Calu3 (cell line): ENCODE measurements at regions not wholly inside any gene's neighbourhood (a gene's known extent, or its start where the extent isn't known, plus 50 kb on each side); places are given as distances from the start of the nearest gene placed in this dataset.
A peak's percentile ranks its signal among the peaks of the same experiment; 100 is the strongest.

Experiments
- BruUV-seq: library from RNA; stranded (reverse); fragments of 400-500 nt; replicated peaks from 2 replicates; lab custom pipeline; 2021; lab: Mats Ljungman, UMichigan
- CTCF ChIA-PET: fragments of 300-600 bp; sonication (Branson Sonifier 250); formaldehyde crosslinking; loops from one replicate; lab custom pipeline; 2022; ENCODE audit warnings: antibody characterized with exemption; lab: Charles Lee
- DNase-seq: peaks from one replicate; pipeline ENCODE4 v3.0.0; 2022
- H3K27ac Mint-ChIP-seq: one replicate; pipeline ENCODE4 v1.8.0; 2022; ENCODE audit warnings: mixed read lengths; ENCODE audit not compliant: unreplicated experiment
- H3K27me3 Mint-ChIP-seq: one replicate; pipeline ENCODE4 v1.8.0; 2022; ENCODE audit warnings: mixed read lengths; ENCODE audit not compliant: unreplicated experiment
- H3K36me3 Mint-ChIP-seq: one replicate; pipeline ENCODE4 v1.8.0; 2022; ENCODE audit warnings: mild to moderate bottlenecking, moderate library complexity, mixed read lengths; ENCODE audit not compliant: insufficient read depth, unreplicated experiment
- H3K4me1 Mint-ChIP-seq: one replicate; pipeline ENCODE4 v1.8.0; 2022; ENCODE audit warnings: mild to moderate bottlenecking, low read depth, mixed read lengths; ENCODE audit not compliant: unreplicated experiment
- H3K4me3 Mint-ChIP-seq: one replicate; pipeline ENCODE4 v1.8.0; 2022; ENCODE audit warnings: mild to moderate bottlenecking, low read depth, moderate library complexity, mixed read lengths; ENCODE audit not compliant: unreplicated experiment
- H3K9me3 Mint-ChIP-seq: one replicate; pipeline ENCODE4 v1.8.0; 2022; ENCODE audit warnings: low read depth, mixed read lengths; ENCODE audit not compliant: unreplicated experiment
- CTCF ChIP-seq: fragments of 200-600 bp; IDR thresholded peaks from one replicate; pipeline ENCODE4 v1.8.0; 2022; ENCODE audit warnings: antibody characterized with exemption; ENCODE audit not compliant: unreplicated experiment
- intact Hi-C: fragments of 100-400 bp; cut with micrococcal nuclease; formaldehyde crosslinking; loops from one replicate; pipeline ENCODE4 v1.10.0; 2022; ENCODE audit not compliant: unreplicated experiment

- DNase-seq = no peak
- Mint-ChIP-seq H3K27ac (no peak overlapping the region), H3K4me1 (peaks cover 1% of the 10 kb centered on the region), H3K9me3 (no peaks in the 10 kb centered on the region), H3K27me3 (no peaks in the 10 kb centered on the region), H3K36me3 (no peaks in the 10 kb centered on the region), H3K4me3 (no peak overlapping the region)
- no peak for TF ChIP-seq CTCF
- intact Hi-C loops = no loop called here
- CTCF ChIA-PET = no interaction called here
- BruUV-seq = no TSS peak
Measured at GRCh38 chr20:7080472-7080871, 313.0 kb downstream of the BMP2 start.

GRCh38 chr20:7085467-7085866 lies 318.0 kb downstream of the BMP2 start:
- DNase-seq = peak; percentile 6
- Mint-ChIP-seq H3K27ac (no peak overlapping the region), H3K9me3 (no peaks in the 10 kb centered on the region), H3K4me3 (no peak overlapping the region), H3K4me1 (peaks cover 12% of the 10 kb centered on the region), H3K36me3 (no peaks in the 10 kb centered on the region), H3K27me3 (no peaks in the 10 kb centered on the region)
- intact Hi-C loops = no loop called here
- BruUV-seq = no TSS peak
- CTCF ChIA-PET = no interaction called here
- no peak for TF ChIP-seq CTCF

- no peaks in the 10 kb centered on the region for H3K36me3 Mint-ChIP-seq
- no peak for TF ChIP-seq CTCF
- H3K27ac Mint-ChIP-seq = no peak overlapping the region
- intact Hi-C loops = no loop called here
- H3K4me1 Mint-ChIP-seq = peaks cover 12% of the 10 kb centered on the region
- no peak overlapping the region for H3K4me3 Mint-ChIP-seq
- H3K27me3 Mint-ChIP-seq = no peaks in the 10 kb centered on the region
- DNase-seq = no peak
- H3K9me3 Mint-ChIP-seq = no peaks in the 10 kb centered on the region
- no TSS peak for BruUV-seq
- CTCF ChIA-PET = interaction anchor here (0.6 kb wide), 1 partner anchor 133 kb away, joined by 4 read pairs; no protein-coding TSS in a partner anchor
Measured at GRCh38 chr20:7087803-7088202, 320.3 kb downstream of the BMP2 start.

- Mint-ChIP-seq H3K9me3 (no peaks in the 10 kb centered on the region), H3K4me1 (peaks cover 12% of the 10 kb centered on the region), H3K27ac (no peak overlapping the region), H3K36me3 (no peaks in the 10 kb centered on the region), H3K4me3 (no peak overlapping the region), H3K27me3 (no peaks in the 10 kb centered on the region)
- CTCF ChIA-PET = no interaction called here
- no peak for TF ChIP-seq CTCF
- intact Hi-C loops = loop anchor here (2.0 kb wide), 1 partner anchor 95 kb away; no protein-coding TSS in a partner anchor
- DNase-seq = no peak
- no TSS peak for BruUV-seq
Measured at GRCh38 chr20:7090001-7090400, 322.5 kb downstream of the BMP2 start.
